ENCODE measurements at regions not wholly inside any gene's neighbourhood (a gene's known extent, or its start where the extent isn't known, plus 50 kb on each side); places are given as distances from the start of the nearest gene placed in this dataset.

GRCh38 chr9:95749493-95749892 is 126.0 kb upstream of the ERCC6L2 start:
- no peak for TF ChIP-seq CTCF (IDR thresholded peaks at IDR 0.05)

DNA sequence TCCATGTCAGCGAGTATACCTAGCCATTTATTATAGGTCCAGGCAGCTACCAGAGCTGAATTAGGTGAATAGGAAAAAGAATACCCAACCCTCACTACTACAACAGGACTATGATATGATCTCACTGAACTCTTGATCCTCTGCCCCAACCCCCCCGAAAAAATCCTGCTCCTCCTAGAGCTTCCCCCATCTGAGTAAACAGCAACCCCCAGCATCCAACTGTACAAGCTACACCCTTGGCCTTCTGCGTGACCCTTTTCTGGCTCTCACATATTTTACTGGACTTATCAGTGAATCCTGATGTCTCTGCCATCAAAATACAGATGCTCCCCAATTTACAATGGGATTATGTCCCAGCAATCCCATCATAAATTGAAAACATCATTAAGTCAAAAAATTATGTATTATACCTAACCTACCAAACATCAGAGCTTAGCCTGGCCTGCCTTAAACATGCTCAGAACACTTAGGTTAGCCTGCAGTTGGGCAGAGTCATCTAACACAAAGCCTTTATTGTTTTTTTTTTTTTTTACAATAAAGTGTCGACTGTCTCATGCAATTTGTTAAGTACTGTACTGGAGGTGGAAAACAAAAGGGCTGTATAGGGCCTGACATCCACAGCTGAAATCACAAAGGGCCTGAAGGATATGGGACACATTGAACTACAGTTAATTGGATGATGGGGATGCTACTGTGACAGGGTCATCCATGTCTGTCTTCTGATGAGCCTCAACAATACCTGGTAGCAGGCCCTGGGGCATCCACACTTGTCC is 128.9 kb upstream of the ERCC6L2 start:
- no peak for TF ChIP-seq CTCF (IDR thresholded peaks at IDR 0.05)

DNA sequence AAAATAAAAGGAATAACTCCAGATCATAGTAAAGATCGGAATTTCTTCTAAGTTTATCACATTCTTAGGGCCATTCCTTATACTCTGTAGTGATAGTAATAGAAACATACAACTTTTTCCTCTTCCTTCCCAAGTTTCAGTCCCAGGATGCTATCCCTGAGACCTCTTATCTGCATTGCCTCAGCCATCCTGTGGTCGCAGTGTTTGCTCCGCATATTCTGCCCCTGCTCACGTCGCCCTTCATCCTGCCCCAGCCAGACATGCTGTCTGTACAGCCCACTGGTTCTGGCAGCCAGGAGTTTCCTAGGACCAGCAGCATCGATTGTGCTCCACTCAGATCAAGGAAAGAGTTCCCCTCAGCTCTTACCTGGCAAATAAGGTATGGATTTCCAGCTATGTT is 132.7 kb upstream of the ERCC6L2 start:
- no peak for TF ChIP-seq CTCF (IDR thresholded peaks at IDR 0.05)

GRCh38 chr9:95741631-95742030 is 133.9 kb upstream of the ERCC6L2 start:
- no peak for TF ChIP-seq CTCF (IDR thresholded peaks at IDR 0.05)

DNA sequence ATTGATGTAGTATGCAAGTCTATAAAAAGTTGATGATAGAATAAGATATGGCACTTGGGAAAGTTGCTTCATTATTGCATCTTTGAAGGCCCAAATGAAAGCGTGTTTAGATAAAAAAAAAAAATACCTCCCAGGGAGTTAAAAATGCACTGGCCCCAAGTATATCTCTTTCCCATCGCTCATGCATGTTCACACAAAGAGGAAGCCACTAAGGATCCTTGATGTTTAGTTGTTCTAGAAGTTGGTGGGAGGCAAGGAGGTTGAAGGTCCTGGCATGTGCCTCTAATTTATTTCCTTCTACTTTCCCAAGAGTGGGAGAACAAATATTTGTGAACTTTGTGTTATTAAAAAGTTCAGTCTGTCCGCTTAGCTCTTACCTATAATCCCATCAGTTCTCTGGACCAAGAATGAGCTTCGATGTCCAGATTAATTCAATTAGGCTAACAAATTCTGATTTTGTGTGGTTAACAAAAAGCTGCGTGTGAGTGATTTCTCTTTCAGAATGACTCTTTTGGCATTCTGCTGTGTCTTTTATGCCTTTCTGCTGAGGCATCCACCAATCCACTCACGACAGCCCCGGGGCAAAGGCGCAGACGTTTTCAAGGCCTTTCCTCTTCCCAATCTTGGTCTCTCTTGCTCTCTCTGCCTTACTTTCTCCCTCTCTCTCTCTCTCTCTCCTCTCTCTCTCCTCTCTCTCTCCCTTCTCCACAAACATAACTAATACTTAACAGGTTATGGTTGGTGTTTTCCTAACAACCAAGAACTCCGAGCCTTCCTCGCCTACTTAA is 135.1 kb upstream of the ERCC6L2 start:
- TF ChIP-seq CTCF (IDR thresholded peaks at IDR 0.05), result no peak

- TF ChIP-seq CTCF (IDR thresholded peaks at IDR 0.05), result no peak
These were observed 137.1 kb upstream of the ERCC6L2 start for GRCh38 chr9:95738438-95738837.

- no peak for TF ChIP-seq CTCF (IDR thresholded peaks at IDR 0.05)
These were observed 138.5 kb upstream of the ERCC6L2 start for GRCh38 chr9:95736891-95737522.
